K562 (cell line): ENCODE measurements at regions not wholly inside any gene's neighbourhood (a gene's known extent, or its start where the extent isn't known, plus 50 kb on each side); places are given as distances from the start of the nearest gene placed in this dataset.

ENCODE experiments used
- ATAC-seq: fragments of 200-7000 bp; cut with Tn5 transposase; 3 replicates; pipeline ENCODE4 v1.9.1; 2020; ENCODE audit warnings: moderate library complexity
- BruUV-seq: library from RNA; stranded (reverse); fragments of 400-500 nt; replicated peaks from 2 replicates; lab custom pipeline; 2021; lab: Mats Ljungman, UMichigan
- CTCF ChIA-PET: fragments of 300-600 bp; formaldehyde crosslinking; extraction: SDS; loops from one replicate; lab custom pipeline; 2021; ENCODE audit warnings: low intra/inter-chr PET ratio; lab: Yijun Ruan, JAX
- POLR2A ChIA-PET: fragments of 300-600, 350-650 bp; sonication (Branson Sonifier 250); formaldehyde crosslinking; extraction: SDS; loops from one replicate; lab custom pipeline; 2021; ENCODE audit warnings: antibody characterized with exemption, inconsistent platforms; lab: Yijun Ruan, JAX
- DNase-seq, 4 experiments: peaks; one replicate each; pipeline versions ENCODE4 v3.0.0 to v3.0.0-alpha.2; 2011 to 2018; ENCODE audit warnings: low spot score in 3 of 4, mixed read lengths in 3 of 4; ENCODE audit errors: extremely low read depth in 1 of 4
- FAIRE-seq: peaks from 2 replicates; lab custom pipeline; 2011; peaks lifted over from hg19 to GRCh38; lab: Jason Lieb, UNC
- H2AFZ ChIP-seq: 2 replicates; pipeline ENCODE4 v1.6.0; 2011; ENCODE audit warnings: low read depth, low read length, control low read depth, inconsistent platforms
- H3K27ac ChIP-seq: fragments of 200-600 bp; 3 replicates; pipeline ENCODE4 v1.8.0; 2011; ENCODE audit warnings: low read depth, mild to moderate bottlenecking, control low read depth, inconsistent platforms, low read length, moderate library complexity, mixed read lengths; ENCODE audit errors: extremely low read depth
- H3K27me3 ChIP-seq, 2 experiments: fragments of 300-600 bp in 1 of 2; 2 replicates in 1 of 2; 3 replicates in 1 of 2; pipeline versions ENCODE4 v1.6.0 to v1.8.0; 2011; ENCODE audit warnings: inconsistent platforms in 2 of 2, low read length in 2 of 2, mild to moderate bottlenecking in 1 of 2, mixed read lengths in 1 of 2, moderate library complexity in 1 of 2; ENCODE audit not compliant: control insufficient read depth in 2 of 2, insufficient read depth in 2 of 2
- H3K36me3 ChIP-seq: fragments of 300-600 bp; 3 replicates; pipeline ENCODE4 v1.8.0; 2011; ENCODE audit warnings: mild to moderate bottlenecking, low read length, inconsistent platforms; ENCODE audit not compliant: control insufficient read depth, insufficient read depth
- H3K4me1 ChIP-seq, 2 experiments: fragments of 200-600 bp in 1 of 2; replicated peaks in 1 of 2; 2 replicates in 1 of 2; 3 replicates in 1 of 2; pipeline versions ENCODE4 v1.5.1 to v1.8.0; 2011; ENCODE audit warnings: inconsistent platforms in 2 of 2, low read length in 2 of 2, mild to moderate bottlenecking in 1 of 2, mixed read lengths in 1 of 2, moderate library complexity in 1 of 2; ENCODE audit not compliant: control insufficient read depth in 2 of 2, insufficient read depth in 2 of 2
- H3K4me2 ChIP-seq: 2 replicates; pipeline ENCODE4 v1.6.1; 2011; ENCODE audit warnings: low read length, control low read depth, inconsistent platforms, mixed read lengths; ENCODE audit not compliant: insufficient read depth
- H3K4me3 ChIP-seq: fragments of 200-600 bp; sonication (generic), shearing (Covaris generic); 2 replicates; pipeline ENCODE4 v1.5.1; 2016; ENCODE audit warnings: control low read depth, inconsistent platforms
- H3K79me2 ChIP-seq: fragments of 200-600 bp; 3 replicates; pipeline ENCODE4 v1.8.0; 2011; ENCODE audit warnings: low read length, inconsistent platforms; ENCODE audit not compliant: control insufficient read depth, insufficient read depth
- H3K9ac ChIP-seq, 2 experiments: 2 replicates each; pipeline versions ENCODE4 v1.6.0 to v1.6.1; 2011; ENCODE audit warnings: low read depth in 2 of 2, low read length in 2 of 2, control low read depth in 1 of 2, inconsistent platforms in 1 of 2, mild to moderate bottlenecking in 1 of 2, mixed read lengths in 1 of 2; ENCODE audit not compliant: insufficient read depth in 1 of 2
- H3K9me1 ChIP-seq: one replicate; pipeline ENCODE4 v1.6.0; 2011; ENCODE audit warnings: inconsistent platforms, mild to moderate bottlenecking, low read length, moderate library complexity; ENCODE audit not compliant: control insufficient read depth, insufficient read depth
- H3K9me3 ChIP-seq: replicated peaks from 2 replicates; pipeline ENCODE4 v1.5.1; 2011; ENCODE audit warnings: low read depth, low read length, inconsistent platforms; ENCODE audit not compliant: control insufficient read depth, insufficient read depth
- H4K20me1 ChIP-seq: replicated peaks from 2 replicates; pipeline ENCODE4 v1.6.1; 2011; ENCODE audit warnings: low read length, inconsistent platforms, mixed read lengths; ENCODE audit not compliant: control insufficient read depth, insufficient read depth
- CSDE1 ChIP-seq, 2 experiments: fragments of 450-650 bp; IDR thresholded peaks; 2 replicates each; pipeline ENCODE4 v1.6.1; 2016; ENCODE audit warnings: mild to moderate bottlenecking in 1 of 2
- GTF2E2 ChIP-seq: fragments of 200-800 bp; sonication (Bioruptor generic); IDR thresholded peaks from 2 replicates; pipeline ENCODE4 v1.6.1; 2016; ENCODE audit warnings: missing genetic modification characterization, missing compliant biosample characterization
- HBP1 ChIP-seq: fragments of 450-650 bp; formaldehyde crosslinking; IDR thresholded peaks from 2 replicates; pipeline ENCODE4 v1.4.0; 2022; ENCODE audit warnings: missing genetic modification characterization
- NCOA2 ChIP-seq, 2 experiments: fragments of 450-650 bp; IDR thresholded peaks; 2 replicates each; pipeline ENCODE4 v1.6.1; 2018; ENCODE audit warnings: mild to moderate bottlenecking in 2 of 2, moderate library complexity in 1 of 2; ENCODE audit not compliant: partially characterized antibody in 2 of 2
- RBM17 ChIP-seq: fragments of 200-400 bp; formaldehyde crosslinking; IDR thresholded peaks from 2 replicates; pipeline ENCODE4 v1.6.1; 2017; ENCODE audit warnings: low read depth, mild to moderate bottlenecking, low read length, borderline replicate concordance
- SP1 ChIP-seq: sonication (generic); formaldehyde crosslinking; IDR thresholded peaks from 2 replicates; pipeline ENCODE4 v1.8.1; 2022; ENCODE audit warnings: mild to moderate bottlenecking, missing genetic modification reagents
- STAG1 ChIP-seq: sonication (generic); formaldehyde crosslinking; IDR thresholded peaks from 2 replicates; pipeline ENCODE4 v1.5.0; 2020; ENCODE audit warnings: missing genetic modification reagents, borderline replicate concordance
- TEAD4 ChIP-seq, 2 experiments: sonication (generic) in 1 of 2; formaldehyde crosslinking in 1 of 2; IDR thresholded peaks; 2 replicates each; pipeline versions ENCODE4 v1.6.1 to v1.8.0; 2012 to 2022; ENCODE audit warnings: borderline replicate concordance in 1 of 2, inconsistent platforms in 1 of 2, low read length in 1 of 2, mild to moderate bottlenecking in 1 of 2, missing genetic modification reagents in 1 of 2
- UBTF ChIP-seq, 2 experiments: IDR thresholded peaks; 2 replicates each; pipeline ENCODE4 v1.6.1; 2012; ENCODE audit warnings: improper control_type of control experiment in 2 of 2, low read depth in 2 of 2, low read length in 2 of 2, borderline replicate concordance in 1 of 2
- ZNF668 ChIP-seq: fragments of 250-450 bp; sonication (Bioruptor Pico); IDR thresholded peaks from 2 replicates; pipeline ENCODE4 v1.8.0; 2022; ENCODE audit warnings: mild to moderate bottlenecking, inconsistent platforms
- WGBS: fragments of 100-300 bp; shearing (Covaris generic); methylation state at CpG from one replicate; pipeline ENCODE4 v1.1.6; 2016; ENCODE audit warnings: low coverage, mixed read lengths; ENCODE audit not compliant: insufficient coverage; ENCODE audit errors: missing lambda C conversion rate; 5-methylcytosine and 5-hydroxymethylcytosine counted together
- in situ Hi-C: fragments of 300-500 bp; cut with MboI; formaldehyde crosslinking; loops from 4 replicates; pipeline ENCODE4 v1.15.0; 2018; ENCODE audit warnings: inconsistent platforms, mixed read lengths
- intact Hi-C: fragments of 100-400 bp; cut with micrococcal nuclease; formaldehyde crosslinking; loops from 2 replicates; pipeline ENCODE4 v1.14.2; 2022

- BruUV-seq = no TSS peak
- Histone ChIP-seq H3K9me3 (no peaks in the 10 kb centered on the region; the same call in 1 of the 2 replicates), H3K9ac (no peak overlapping the region), H3K27me3 (no peaks in the 10 kb centered on the region), H3K79me2 (no peaks in the 10 kb centered on the region), H3K4me1 (no peaks in the 10 kb centered on the region), H3K4me3 (no peak overlapping the region), H4K20me1 (no peaks in the 10 kb centered on the region), H2AFZ (no peak overlapping the region), H3K36me3 (no peaks in the 10 kb centered on the region), H3K9me1 (no peaks in the 10 kb centered on the region), H3K4me2 (no peak overlapping the region), H3K27ac (no peak overlapping the region)
- intact Hi-C loops = no loop called here
- in situ Hi-C loops = no loop called here
- WGBS = 3% methylated on average over 2 of the region's 2 CpGs
- DNase-seq (no peak), FAIRE-seq (no peak), ATAC-seq (no peak)
- ChIA-PET POLR2A (no interaction called here), CTCF (no interaction called here)
- TF ChIP-seq RBM17 (no peak), SP1 (CRISPR knock-in tag) (no peak), NCOA2 (IDR thresholded peaks at IDR 0.05; ENCODE audit: partially characterized antibody in 2 of 2) (no peak)
Observed at GRCh38 chr4:188647820-188648370, 508.7 kb downstream of the TRIML1 start.

GRCh38 chr4:188649635-188650034, 510.4 kb downstream of the TRIML1 start:
- Histone ChIP-seq H4K20me1 (no peaks in the 10 kb centered on the region), H2AFZ (no peak overlapping the region), H3K79me2 (no peaks in the 10 kb centered on the region), H3K4me3 (no peak overlapping the region), H3K27ac (no peak overlapping the region), H3K9me1 (no peaks in the 10 kb centered on the region), H3K9ac (no peak overlapping the region), H3K4me1 (no peaks in the 10 kb centered on the region), H3K36me3 (no peaks in the 10 kb centered on the region), H3K27me3 (no peaks in the 10 kb centered on the region), H3K9me3 (no peaks in the 10 kb centered on the region; the same call in 1 of the 2 replicates), H3K4me2 (no peak overlapping the region)
- DNase-seq = no peak
- ATAC-seq = no peak
- no TSS peak for BruUV-seq
- WGBS = 2% methylated on average over 5 of the region's 7 CpGs
- CTCF ChIA-PET = no interaction called here
- TF ChIP-seq STAG1 (CRISPR knock-in tag) = no peak
- no peak for TF ChIP-seq UBTF (IDR thresholded peaks at IDR 0.05; ENCODE audit: borderline replicate concordance in 1 of 2, low read depth in 2 of 2, low read length in 2 of 2)
- TF ChIP-seq ZNF668 (CRISPR knock-in tag) = no peak
- TF ChIP-seq TEAD4 (IDR thresholded peaks at IDR 0.05; ENCODE audit: low read length) = no peak
- TF ChIP-seq TEAD4 (CRISPR knock-in tag; IDR thresholded peaks at IDR 0.05; ENCODE audit: borderline replicate concordance) = no peak
- no peak for TF ChIP-seq HBP1 (CRISPR knock-in tag)
- no peak for TF ChIP-seq GTF2E2
- no peak for TF ChIP-seq CSDE1 (IDR thresholded peaks at IDR 0.05)
- FAIRE-seq = no peak
- intact Hi-C loops = no loop called here
- in situ Hi-C loops = no loop called here
- POLR2A ChIA-PET = no interaction called here
